ENCODE measurements at regions not wholly inside any gene's neighbourhood (a gene's known extent, or its start where the extent isn't known, plus 50 kb on each side); places are given as distances from the start of the nearest gene placed in this dataset.

- TF ChIP-seq POLR2A (IDR thresholded peaks at IDR 0.05; ENCODE audit: control extremely low read depth in 1 of 2, low read depth in 2 of 2, low read length in 2 of 2) (no peak), USF2 (IDR thresholded peaks at IDR 0.05; ENCODE audit: low read length) (no peak), TBP (IDR thresholded peaks at IDR 0.05; ENCODE audit: low read depth, low read length) (no peak), EP300 (IDR thresholded peaks at IDR 0.05; ENCODE audit: borderline replicate concordance in 1 of 2, low read depth in 2 of 2, low read length in 2 of 2) (no peak), POLR2AphosphoS5 (IDR thresholded peaks at IDR 0.05; ENCODE audit: low read depth, low read length) (no peak), MAX (IDR thresholded peaks at IDR 0.05) (no peak), SRF (IDR thresholded peaks at IDR 0.05; ENCODE audit: low read depth, low read length) (no peak)
- TF ChIP-seq, protein P1, sequence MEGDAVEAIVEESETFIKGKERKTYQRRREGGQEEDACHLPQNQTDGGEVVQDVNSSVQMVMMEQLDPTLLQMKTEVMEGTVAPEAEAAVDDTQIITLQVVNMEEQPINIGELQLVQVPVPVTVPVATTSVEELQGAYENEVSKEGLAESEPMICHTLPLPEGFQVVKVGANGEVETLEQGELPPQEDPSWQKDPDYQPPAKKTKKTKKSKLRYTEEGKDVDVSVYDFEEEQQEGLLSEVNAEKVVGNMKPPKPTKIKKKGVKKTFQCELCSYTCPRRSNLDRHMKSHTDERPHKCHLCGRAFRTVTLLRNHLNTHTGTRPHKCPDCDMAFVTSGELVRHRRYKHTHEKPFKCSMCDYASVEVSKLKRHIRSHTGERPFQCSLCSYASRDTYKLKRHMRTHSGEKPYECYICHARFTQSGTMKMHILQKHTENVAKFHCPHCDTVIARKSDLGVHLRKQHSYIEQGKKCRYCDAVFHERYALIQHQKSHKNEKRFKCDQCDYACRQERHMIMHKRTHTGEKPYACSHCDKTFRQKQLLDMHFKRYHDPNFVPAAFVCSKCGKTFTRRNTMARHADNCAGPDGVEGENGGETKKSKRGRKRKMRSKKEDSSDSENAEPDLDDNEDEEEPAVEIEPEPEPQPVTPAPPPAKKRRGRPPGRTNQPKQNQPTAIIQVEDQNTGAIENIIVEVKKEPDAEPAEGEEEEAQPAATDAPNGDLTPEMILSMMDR (IDR thresholded peaks at IDR 0.05; ENCODE audit: control extremely low read depth in 1 of 3, insufficient read depth in 1 of 3, low read depth in 1 of 3, low read length in 3 of 3): no peak
- TF ChIP-seq, protein P2, sequence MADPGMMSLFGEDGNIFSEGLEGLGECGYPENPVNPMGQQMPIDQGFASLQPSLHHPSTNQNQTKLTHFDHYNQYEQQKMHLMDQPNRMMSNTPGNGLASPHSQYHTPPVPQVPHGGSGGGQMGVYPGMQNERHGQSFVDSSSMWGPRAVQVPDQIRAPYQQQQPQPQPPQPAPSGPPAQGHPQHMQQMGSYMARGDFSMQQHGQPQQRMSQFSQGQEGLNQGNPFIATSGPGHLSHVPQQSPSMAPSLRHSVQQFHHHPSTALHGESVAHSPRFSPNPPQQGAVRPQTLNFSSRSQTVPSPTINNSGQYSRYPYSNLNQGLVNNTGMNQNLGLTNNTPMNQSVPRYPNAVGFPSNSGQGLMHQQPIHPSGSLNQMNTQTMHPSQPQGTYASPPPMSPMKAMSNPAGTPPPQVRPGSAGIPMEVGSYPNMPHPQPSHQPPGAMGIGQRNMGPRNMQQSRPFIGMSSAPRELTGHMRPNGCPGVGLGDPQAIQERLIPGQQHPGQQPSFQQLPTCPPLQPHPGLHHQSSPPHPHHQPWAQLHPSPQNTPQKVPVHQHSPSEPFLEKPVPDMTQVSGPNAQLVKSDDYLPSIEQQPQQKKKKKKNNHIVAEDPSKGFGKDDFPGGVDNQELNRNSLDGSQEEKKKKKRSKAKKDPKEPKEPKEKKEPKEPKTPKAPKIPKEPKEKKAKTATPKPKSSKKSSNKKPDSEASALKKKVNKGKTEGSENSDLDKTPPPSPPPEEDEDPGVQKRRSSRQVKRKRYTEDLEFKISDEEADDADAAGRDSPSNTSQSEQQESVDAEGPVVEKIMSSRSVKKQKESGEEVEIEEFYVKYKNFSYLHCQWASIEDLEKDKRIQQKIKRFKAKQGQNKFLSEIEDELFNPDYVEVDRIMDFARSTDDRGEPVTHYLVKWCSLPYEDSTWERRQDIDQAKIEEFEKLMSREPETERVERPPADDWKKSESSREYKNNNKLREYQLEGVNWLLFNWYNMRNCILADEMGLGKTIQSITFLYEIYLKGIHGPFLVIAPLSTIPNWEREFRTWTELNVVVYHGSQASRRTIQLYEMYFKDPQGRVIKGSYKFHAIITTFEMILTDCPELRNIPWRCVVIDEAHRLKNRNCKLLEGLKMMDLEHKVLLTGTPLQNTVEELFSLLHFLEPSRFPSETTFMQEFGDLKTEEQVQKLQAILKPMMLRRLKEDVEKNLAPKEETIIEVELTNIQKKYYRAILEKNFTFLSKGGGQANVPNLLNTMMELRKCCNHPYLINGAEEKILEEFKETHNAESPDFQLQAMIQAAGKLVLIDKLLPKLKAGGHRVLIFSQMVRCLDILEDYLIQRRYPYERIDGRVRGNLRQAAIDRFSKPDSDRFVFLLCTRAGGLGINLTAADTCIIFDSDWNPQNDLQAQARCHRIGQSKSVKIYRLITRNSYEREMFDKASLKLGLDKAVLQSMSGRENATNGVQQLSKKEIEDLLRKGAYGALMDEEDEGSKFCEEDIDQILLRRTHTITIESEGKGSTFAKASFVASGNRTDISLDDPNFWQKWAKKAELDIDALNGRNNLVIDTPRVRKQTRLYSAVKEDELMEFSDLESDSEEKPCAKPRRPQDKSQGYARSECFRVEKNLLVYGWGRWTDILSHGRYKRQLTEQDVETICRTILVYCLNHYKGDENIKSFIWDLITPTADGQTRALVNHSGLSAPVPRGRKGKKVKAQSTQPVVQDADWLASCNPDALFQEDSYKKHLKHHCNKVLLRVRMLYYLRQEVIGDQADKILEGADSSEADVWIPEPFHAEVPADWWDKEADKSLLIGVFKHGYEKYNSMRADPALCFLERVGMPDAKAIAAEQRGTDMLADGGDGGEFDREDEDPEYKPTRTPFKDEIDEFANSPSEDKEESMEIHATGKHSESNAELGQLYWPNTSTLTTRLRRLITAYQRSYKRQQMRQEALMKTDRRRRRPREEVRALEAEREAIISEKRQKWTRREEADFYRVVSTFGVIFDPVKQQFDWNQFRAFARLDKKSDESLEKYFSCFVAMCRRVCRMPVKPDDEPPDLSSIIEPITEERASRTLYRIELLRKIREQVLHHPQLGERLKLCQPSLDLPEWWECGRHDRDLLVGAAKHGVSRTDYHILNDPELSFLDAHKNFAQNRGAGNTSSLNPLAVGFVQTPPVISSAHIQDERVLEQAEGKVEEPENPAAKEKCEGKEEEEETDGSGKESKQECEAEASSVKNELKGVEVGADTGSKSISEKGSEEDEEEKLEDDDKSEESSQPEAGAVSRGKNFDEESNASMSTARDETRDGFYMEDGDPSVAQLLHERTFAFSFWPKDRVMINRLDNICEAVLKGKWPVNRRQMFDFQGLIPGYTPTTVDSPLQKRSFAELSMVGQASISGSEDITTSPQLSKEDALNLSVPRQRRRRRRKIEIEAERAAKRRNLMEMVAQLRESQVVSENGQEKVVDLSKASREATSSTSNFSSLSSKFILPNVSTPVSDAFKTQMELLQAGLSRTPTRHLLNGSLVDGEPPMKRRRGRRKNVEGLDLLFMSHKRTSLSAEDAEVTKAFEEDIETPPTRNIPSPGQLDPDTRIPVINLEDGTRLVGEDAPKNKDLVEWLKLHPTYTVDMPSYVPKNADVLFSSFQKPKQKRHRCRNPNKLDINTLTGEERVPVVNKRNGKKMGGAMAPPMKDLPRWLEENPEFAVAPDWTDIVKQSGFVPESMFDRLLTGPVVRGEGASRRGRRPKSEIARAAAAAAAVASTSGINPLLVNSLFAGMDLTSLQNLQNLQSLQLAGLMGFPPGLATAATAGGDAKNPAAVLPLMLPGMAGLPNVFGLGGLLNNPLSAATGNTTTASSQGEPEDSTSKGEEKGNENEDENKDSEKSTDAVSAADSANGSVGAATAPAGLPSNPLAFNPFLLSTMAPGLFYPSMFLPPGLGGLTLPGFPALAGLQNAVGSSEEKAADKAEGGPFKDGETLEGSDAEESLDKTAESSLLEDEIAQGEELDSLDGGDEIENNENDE (IDR thresholded peaks at IDR 0.05; ENCODE audit: insufficient replicate concordance, low read length): no peak
These were observed 87.0 kb upstream of the ZNF280D start for GRCh38 chr15:56820333-56820732.
